Astrocyte of the cerebellum (primary cell): ENCODE measurements at regions not wholly inside any gene's neighbourhood (a gene's known extent, or its start where the extent isn't known, plus 50 kb on each side); places are given as distances from the start of the nearest gene placed in this dataset.

Experiments
- DNase-seq: peaks from one replicate; pipeline ENCODE4 v3.0.0-alpha.2; 2011; ENCODE audit warnings: low read depth
- H3K4me3 ChIP-seq: 2 replicates; pipeline ENCODE4 v1.5.1; 2011; ENCODE audit warnings: mild to moderate bottlenecking, low read depth, low read length, moderate library complexity
- in situ Hi-C: cut with HindIII; loops from 2 replicates; pipeline ENCODE4 v1.10.0; 2017; ENCODE audit warnings: low sequenced_read_pairs
- TF ChIP-seq, protein P1 (sequence below): IDR thresholded peaks from 2 replicates; pipeline ENCODE4 v1.5.1; 2012; ENCODE audit warnings: low read length, low read depth, moderate library complexity, mild to moderate bottlenecking; ENCODE audit errors: missing control alignments

DNA sequence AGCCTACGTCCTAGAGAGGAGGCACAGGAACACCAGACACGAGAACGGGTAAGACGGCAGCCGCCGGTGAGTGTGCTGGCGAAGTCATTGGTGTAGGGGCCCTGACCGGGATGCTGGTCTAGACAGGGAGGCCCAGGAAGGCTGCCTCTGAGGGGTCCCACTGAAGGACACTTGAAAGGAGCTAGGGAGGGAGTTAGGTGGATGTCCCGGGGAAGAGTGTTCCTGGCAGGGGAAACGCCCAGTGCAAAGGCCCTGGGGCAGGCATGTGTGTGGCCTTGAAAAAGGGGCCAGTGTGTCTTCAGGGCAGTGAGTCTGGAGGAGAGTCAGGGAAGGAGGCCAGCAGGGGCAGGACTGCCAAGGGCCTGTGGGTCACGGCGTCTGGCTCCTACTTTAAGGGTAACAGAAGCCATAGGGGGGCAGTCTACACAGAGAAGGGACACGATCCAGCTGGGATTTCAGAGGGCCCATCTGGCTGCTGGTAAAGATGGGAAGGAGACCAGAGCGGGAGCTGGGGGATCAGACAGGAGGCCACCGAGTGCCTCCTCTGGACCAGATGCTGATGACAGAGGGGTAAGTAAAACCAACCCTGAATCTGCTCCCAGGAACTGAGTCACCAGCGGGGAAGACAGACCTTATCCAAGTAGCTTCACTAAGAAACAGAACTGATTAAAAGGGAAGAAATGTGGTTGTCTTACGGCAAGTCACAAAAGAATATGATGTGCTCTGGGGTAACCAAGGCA is 115.9 kb downstream of the LITAF start:
- in situ Hi-C loops = no loop called here
- TF ChIP-seq, protein P1, sequence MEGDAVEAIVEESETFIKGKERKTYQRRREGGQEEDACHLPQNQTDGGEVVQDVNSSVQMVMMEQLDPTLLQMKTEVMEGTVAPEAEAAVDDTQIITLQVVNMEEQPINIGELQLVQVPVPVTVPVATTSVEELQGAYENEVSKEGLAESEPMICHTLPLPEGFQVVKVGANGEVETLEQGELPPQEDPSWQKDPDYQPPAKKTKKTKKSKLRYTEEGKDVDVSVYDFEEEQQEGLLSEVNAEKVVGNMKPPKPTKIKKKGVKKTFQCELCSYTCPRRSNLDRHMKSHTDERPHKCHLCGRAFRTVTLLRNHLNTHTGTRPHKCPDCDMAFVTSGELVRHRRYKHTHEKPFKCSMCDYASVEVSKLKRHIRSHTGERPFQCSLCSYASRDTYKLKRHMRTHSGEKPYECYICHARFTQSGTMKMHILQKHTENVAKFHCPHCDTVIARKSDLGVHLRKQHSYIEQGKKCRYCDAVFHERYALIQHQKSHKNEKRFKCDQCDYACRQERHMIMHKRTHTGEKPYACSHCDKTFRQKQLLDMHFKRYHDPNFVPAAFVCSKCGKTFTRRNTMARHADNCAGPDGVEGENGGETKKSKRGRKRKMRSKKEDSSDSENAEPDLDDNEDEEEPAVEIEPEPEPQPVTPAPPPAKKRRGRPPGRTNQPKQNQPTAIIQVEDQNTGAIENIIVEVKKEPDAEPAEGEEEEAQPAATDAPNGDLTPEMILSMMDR = no peak
- no peak overlapping the region for H3K4me3 ChIP-seq
- no peak for DNase-seq

- in situ Hi-C loops = no loop called here
- DNase-seq = no peak
- H3K4me3 ChIP-seq = no peak overlapping the region
- TF ChIP-seq, protein P1 = no peak
Measured at GRCh38 chr16:11471548-11471947, 115.2 kb downstream of the LITAF start.

DNA sequence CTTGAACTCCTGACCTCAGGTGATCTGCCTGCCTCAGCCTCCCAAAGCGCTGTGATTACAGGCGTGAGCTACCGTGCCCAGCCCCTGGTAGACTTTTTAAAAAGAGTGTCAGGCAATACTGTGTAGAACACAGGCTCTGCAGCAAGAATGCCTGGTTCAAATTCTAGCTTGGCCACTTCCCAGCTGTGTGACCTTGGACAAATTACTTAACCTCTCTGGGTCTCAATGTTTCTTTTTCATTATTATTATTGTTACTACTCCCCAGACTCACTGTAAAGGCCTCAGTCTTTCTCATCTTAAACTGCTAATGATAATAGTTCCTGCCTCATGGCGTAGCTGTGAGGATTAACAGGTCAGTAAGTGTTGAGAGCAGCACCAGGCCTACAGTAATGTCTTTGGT is 114.3 kb downstream of the LITAF start:
- in situ Hi-C loops = no loop called here
- no peak overlapping the region for H3K4me3 ChIP-seq
- TF ChIP-seq, protein P1 = no peak
- no peak for DNase-seq

GRCh38 chr16:11472851-11473250 is 113.9 kb downstream of the LITAF start:
- in situ Hi-C loops = no loop called here
- no peak overlapping the region for H3K4me3 ChIP-seq
- DNase-seq = no peak
- TF ChIP-seq, protein P1 = no peak

DNA sequence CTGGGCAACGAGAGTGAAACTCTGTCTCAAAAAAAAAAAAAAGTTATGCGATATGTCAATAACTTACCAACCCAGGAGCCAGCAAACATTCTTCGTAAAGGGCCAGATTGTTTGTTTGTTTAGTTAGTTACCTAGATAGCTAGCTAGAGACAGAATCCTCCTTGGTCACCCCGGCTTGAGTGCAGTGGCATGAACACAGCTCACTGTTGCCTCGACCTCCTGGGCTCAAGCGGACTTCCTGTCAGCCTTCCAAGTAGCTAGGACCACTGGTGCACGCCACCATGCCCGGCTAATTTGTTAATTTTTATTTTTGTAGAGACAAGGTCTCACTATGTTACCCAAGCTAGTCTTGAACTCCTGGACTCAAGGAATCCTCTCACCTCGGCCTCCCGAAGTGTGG is 113.0 kb downstream of the LITAF start:
- in situ Hi-C loops = no loop called here
- TF ChIP-seq, protein P1 = no peak
- DNase-seq = no peak
- H3K4me3 ChIP-seq = no peak overlapping the region

DNA sequence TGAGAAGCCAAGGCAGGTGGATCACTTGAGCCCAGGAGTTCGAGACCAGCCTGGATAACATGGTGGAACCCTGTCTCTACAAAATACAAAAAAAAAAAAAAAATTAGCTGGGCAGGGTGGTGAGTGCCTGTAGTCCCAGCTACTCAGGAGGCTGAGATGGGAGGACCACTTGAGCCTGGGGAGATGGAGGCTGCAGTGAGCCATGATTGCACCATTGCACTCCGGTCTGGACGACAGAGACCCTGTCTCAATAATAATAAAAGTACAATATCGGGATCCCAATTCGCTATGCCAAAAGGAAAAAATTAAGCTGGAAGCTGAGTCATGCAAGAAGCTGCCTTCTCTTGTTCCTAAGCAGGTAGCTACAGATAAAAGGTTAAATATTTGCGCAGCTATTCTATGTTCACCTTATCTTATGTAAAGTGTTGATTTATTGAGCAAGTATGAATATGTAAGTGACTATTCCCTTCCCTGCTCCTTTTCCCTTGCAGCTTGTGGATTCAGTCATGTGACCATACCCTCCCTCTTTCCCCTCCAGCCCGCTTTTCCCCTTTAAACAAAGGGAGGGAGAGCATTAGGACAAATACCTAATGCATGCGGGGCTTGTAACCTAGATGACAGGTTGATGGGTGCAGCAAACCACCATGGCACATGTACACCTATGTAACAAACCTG is 112.0 kb downstream of the LITAF start:
- H3K4me3 ChIP-seq = no peak overlapping the region
- no peak for DNase-seq
- in situ Hi-C loops = no loop called here
- TF ChIP-seq, protein P1 = no peak
